ENCODE measurements at regions not wholly inside any gene's neighbourhood (a gene's known extent, or its start where the extent isn't known, plus 50 kb on each side); places are given as distances from the start of the nearest gene placed in this dataset.
A peak's percentile ranks its signal among the peaks of the same experiment; 100 is the strongest.

DNA sequence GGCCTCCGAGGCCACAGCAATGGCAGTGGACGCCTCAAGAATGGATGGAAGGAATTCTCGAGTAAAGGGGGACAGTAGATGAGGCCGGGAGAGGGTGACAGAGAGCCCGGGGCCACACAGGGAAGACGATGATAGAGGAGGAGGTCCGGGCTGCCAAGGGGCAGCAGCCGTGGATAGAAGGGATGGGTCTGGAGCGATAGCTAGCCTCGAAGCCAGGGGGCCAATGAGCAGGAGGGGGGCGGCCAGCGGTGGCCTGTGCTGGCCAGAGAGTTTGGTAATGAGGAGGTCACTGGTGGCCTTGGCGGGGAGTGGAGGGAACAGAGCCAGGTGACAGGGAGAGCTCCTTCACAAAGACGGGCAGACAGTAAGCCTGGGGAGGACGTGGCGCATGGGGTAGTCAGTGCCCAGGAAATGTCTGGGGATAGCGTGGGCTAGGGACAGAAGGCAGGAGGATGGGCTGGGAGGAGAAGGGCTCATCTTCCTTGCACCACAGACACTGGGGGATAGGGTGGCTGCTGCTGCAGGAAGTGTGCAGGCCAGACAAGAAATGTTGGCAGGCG is 87.8 kb upstream of the ASB18 start:
- TF ChIP-seq POLR2A (IDR thresholded peaks at IDR 0.05) = no peak
- TF ChIP-seq, protein P1, sequence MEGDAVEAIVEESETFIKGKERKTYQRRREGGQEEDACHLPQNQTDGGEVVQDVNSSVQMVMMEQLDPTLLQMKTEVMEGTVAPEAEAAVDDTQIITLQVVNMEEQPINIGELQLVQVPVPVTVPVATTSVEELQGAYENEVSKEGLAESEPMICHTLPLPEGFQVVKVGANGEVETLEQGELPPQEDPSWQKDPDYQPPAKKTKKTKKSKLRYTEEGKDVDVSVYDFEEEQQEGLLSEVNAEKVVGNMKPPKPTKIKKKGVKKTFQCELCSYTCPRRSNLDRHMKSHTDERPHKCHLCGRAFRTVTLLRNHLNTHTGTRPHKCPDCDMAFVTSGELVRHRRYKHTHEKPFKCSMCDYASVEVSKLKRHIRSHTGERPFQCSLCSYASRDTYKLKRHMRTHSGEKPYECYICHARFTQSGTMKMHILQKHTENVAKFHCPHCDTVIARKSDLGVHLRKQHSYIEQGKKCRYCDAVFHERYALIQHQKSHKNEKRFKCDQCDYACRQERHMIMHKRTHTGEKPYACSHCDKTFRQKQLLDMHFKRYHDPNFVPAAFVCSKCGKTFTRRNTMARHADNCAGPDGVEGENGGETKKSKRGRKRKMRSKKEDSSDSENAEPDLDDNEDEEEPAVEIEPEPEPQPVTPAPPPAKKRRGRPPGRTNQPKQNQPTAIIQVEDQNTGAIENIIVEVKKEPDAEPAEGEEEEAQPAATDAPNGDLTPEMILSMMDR (IDR thresholded peaks at IDR 0.05) = no peak
- ATAC-seq (peak in 1 of 4 donors; percentile 16), DNase-seq (no peak)
- no peak overlapping the region for H3K27ac ChIP-seq
- WGBS, 4 donors = 83 to 88% (median 85%) methylated on average over 18 of the region's 18 CpGs
- H3K36me3 ChIP-seq = no peaks in the 10 kb centered on the region
- no peak overlapping the region for H3K4me3 ChIP-seq
- no peaks in the 10 kb centered on the region for H3K27me3 ChIP-seq
- intact Hi-C loops (cut with DNase I) = loop anchor here in 9 of 10 donors (1.0 to 10.0 kb wide), 11 partner anchors 153 to 710 kb away; partner anchors contain the start of gene ACKR3 (in 4 of the 9)
- H3K4me1 ChIP-seq = no peaks in the 10 kb centered on the region
- no peaks in the 10 kb centered on the region for H3K9me3 ChIP-seq

DNA sequence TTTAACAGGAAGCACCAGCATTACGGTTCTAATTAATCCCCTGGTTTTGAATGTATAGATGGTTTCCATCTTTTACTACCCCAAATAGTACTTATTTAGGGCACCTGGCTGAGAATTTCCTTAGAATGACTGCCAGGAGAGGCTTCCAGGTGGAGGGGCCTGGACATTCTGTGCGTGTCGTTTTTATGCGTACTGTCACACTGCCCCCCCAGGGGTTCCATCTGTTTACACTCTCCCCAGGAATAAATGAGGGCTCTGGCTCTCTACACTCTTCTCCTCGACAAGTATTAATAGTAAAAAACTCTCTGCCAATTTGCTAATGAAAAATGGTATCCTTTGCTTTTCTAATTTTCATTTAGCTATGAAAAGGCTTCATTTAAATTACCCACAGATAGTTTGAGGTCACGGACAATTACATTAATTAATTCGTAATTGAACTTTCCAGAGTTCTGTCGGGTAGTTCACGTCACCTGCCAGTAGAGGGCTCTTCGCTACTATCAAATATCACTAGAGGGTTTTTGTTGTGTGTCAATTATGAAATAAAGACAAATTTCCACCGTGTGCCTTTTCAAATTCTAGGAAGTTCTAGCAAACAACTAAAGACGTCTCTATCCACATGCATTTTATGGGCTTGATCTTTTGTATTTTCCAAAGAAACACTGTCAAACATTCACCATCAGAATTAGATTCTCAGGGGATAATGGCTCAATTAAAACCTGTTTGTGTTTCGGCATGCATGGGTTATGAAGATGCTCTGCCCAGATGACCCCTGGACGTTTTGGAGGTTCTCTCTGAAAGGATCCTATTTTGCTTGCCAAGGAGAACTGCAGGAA is 88.8 kb upstream of the ASB18 start:
- intact Hi-C loops (cut with DNase I) = loop anchor here in 9 of 10 donors (1.0 to 10.0 kb wide), 12 partner anchors 152 to 709 kb away; partner anchors contain the start of gene ACKR3 (in 4 of the 9)
- H3K36me3 ChIP-seq = no peaks in the 10 kb centered on the region
- no peak overlapping the region for H3K4me3 ChIP-seq
- no peaks in the 10 kb centered on the region for H3K9me3 ChIP-seq
- ATAC-seq = peak in 1 of 4 donors; percentile 49
- no peak overlapping the region for H3K27ac ChIP-seq
- H3K27me3 ChIP-seq = no peaks in the 10 kb centered on the region
- H3K4me1 ChIP-seq = no peaks in the 10 kb centered on the region
- WGBS, 4 donors = 12 to 18% (median 15%) methylated on average over 14 of the region's 14 CpGs
- TF ChIP-seq, protein P1 (IDR thresholded peaks at IDR 0.05) = peak; percentile 75 to 88 (median 83)
- TF ChIP-seq POLR2A (IDR thresholded peaks at IDR 0.05) = no peak
- DNase-seq = no peak

- no peak for TF ChIP-seq POLR2A (IDR thresholded peaks at IDR 0.05)
- TF ChIP-seq, protein P1 (IDR thresholded peaks at IDR 0.05) = no peak
- intact Hi-C loops (cut with DNase I) = loop anchor here in 9 of 10 donors (1.0 to 10.0 kb wide), 12 partner anchors 151 to 709 kb away; partner anchors contain the start of gene ACKR3 (in 4 of the 9)
- Histone ChIP-seq H3K4me3 (no peak overlapping the region), H3K27me3 (no peaks in the 10 kb centered on the region), H3K27ac (no peak overlapping the region), H3K36me3 (no peaks in the 10 kb centered on the region), H3K4me1 (no peaks in the 10 kb centered on the region), H3K9me3 (no peaks in the 10 kb centered on the region)
- DNase-seq (no peak), ATAC-seq (no peak)
- 77 to 80% (median 80%) methylated on average over 6 of the region's 6 CpGs for WGBS, 4 donors
Observed at GRCh38 chr2:236353594-236353942, 89.4 kb upstream of the ASB18 start.
